Suprapubic skin (tissue), 3 donors: ENCODE measurements at regions not wholly inside any gene's neighbourhood (a gene's known extent, or its start where the extent isn't known, plus 50 kb on each side); places are given as distances from the start of the nearest gene placed in this dataset.

Experiments
- CTCF ChIP-seq, 2 donors: fragments of 200-600 bp in 1 of 2; fragments of 450-650 bp in 1 of 2; sonication (generic) in 1 of 2; IDR thresholded peaks; one replicate each; pipeline ENCODE4 v1.5.1; 2016 to 2019; ENCODE audit warnings: antibody characterized with exemption in 2 of 2, mild to moderate bottlenecking in 1 of 2, moderate library complexity in 1 of 2
- EP300 ChIP-seq: sonication (generic); formaldehyde crosslinking; IDR thresholded peaks from one replicate; pipeline ENCODE4 v1.6.1; 2017; ENCODE audit warnings: antibody characterized with exemption
- POLR2A ChIP-seq, 2 donors: fragments of 450-650 bp; IDR thresholded peaks; one replicate each; pipeline ENCODE4 v1.6.1; 2017; ENCODE audit warnings: antibody characterized with exemption in 2 of 2, mild to moderate bottlenecking in 2 of 2, moderate library complexity in 2 of 2

GRCh38 chr16:13586051-13586450, 333.9 kb upstream of the ERCC4 start:
- TF ChIP-seq EP300 (no peak), POLR2A (IDR thresholded peaks at IDR 0.05) (no peak), CTCF (IDR thresholded peaks at IDR 0.05) (no peak)
